ENCODE measurements at regions not wholly inside any gene's neighbourhood (a gene's known extent, or its start where the extent isn't known, plus 50 kb on each side); places are given as distances from the start of the nearest gene placed in this dataset.

- TF ChIP-seq TAF1 (IDR thresholded peaks at IDR 0.05; ENCODE audit: borderline replicate concordance, low read depth, low read length) (no peak), POLR2AphosphoS5 (IDR thresholded peaks at IDR 0.05; ENCODE audit: low read depth, low read length) (no peak), POLR2A (IDR thresholded peaks at IDR 0.05; ENCODE audit: low read depth, low read length) (no peak)
- DNase-seq (ENCODE audit: insufficient read length) (no peak), FAIRE-seq (no peak)
These were observed 73.4 kb upstream of the AVPR1A start for GRCh38 chr12:63224396-63224795.

GRCh38 chr12:63223128-63223527 lies 72.1 kb upstream of the AVPR1A start:
- DNase-seq (ENCODE audit: insufficient read length) (no peak), FAIRE-seq (no peak)
- TF ChIP-seq POLR2AphosphoS5 (IDR thresholded peaks at IDR 0.05; ENCODE audit: low read depth, low read length): no peak
- TF ChIP-seq POLR2A (IDR thresholded peaks at IDR 0.05; ENCODE audit: low read depth, low read length): no peak
- TF ChIP-seq TAF1 (IDR thresholded peaks at IDR 0.05; ENCODE audit: borderline replicate concordance, low read depth, low read length): no peak

- DNase-seq (ENCODE audit: insufficient read length): no peak
- no peak for FAIRE-seq
- TF ChIP-seq POLR2AphosphoS5 (IDR thresholded peaks at IDR 0.05; ENCODE audit: low read depth, low read length): no peak
- no peak for TF ChIP-seq TAF1 (IDR thresholded peaks at IDR 0.05; ENCODE audit: borderline replicate concordance, low read depth, low read length)
- TF ChIP-seq POLR2A (IDR thresholded peaks at IDR 0.05; ENCODE audit: low read depth, low read length): no peak
These were observed 71.6 kb upstream of the AVPR1A start for GRCh38 chr12:63222582-63222981.

GRCh38 chr12:63220921-63221320 lies 69.9 kb upstream of the AVPR1A start:
- no peak for TF ChIP-seq TAF1 (IDR thresholded peaks at IDR 0.05; ENCODE audit: borderline replicate concordance, low read depth, low read length)
- no peak for TF ChIP-seq POLR2AphosphoS5 (IDR thresholded peaks at IDR 0.05; ENCODE audit: low read depth, low read length)
- no peak for TF ChIP-seq POLR2A (IDR thresholded peaks at IDR 0.05; ENCODE audit: low read depth, low read length)
- FAIRE-seq (no peak), DNase-seq (ENCODE audit: insufficient read length) (no peak)

- no peak for DNase-seq (ENCODE audit: insufficient read length)
- no peak for FAIRE-seq
- TF ChIP-seq POLR2AphosphoS5 (IDR thresholded peaks at IDR 0.05; ENCODE audit: low read depth, low read length): no peak
- no peak for TF ChIP-seq POLR2A (IDR thresholded peaks at IDR 0.05; ENCODE audit: low read depth, low read length)
- no peak for TF ChIP-seq TAF1 (IDR thresholded peaks at IDR 0.05; ENCODE audit: borderline replicate concordance, low read depth, low read length)
These were observed 61.3 kb upstream of the AVPR1A start for GRCh38 chr12:63212316-63212715.

- no peak for TF ChIP-seq POLR2A (IDR thresholded peaks at IDR 0.05; ENCODE audit: low read depth, low read length)
- DNase-seq (ENCODE audit: insufficient read length): no peak
- no peak for FAIRE-seq
These were observed 58.0 kb upstream of the AVPR1A start for GRCh38 chr12:63208956-63209355.

GRCh38 chr12:63206909-63207308 lies 55.9 kb upstream of the AVPR1A start:
- no peak for FAIRE-seq
- TF ChIP-seq POLR2AphosphoS5 (IDR thresholded peaks at IDR 0.05; ENCODE audit: low read depth, low read length): no peak
- no peak for TF ChIP-seq TAF1 (IDR thresholded peaks at IDR 0.05; ENCODE audit: borderline replicate concordance, low read depth, low read length)
- TF ChIP-seq POLR2A (IDR thresholded peaks at IDR 0.05; ENCODE audit: low read depth, low read length): no peak
- no peak for DNase-seq (ENCODE audit: insufficient read length)

GRCh38 chr12:63206494-63206893 lies 55.5 kb upstream of the AVPR1A start:
- no peak for FAIRE-seq
- TF ChIP-seq POLR2AphosphoS5 (IDR thresholded peaks at IDR 0.05; ENCODE audit: low read depth, low read length) (no peak), POLR2A (IDR thresholded peaks at IDR 0.05; ENCODE audit: low read depth, low read length) (no peak), TAF1 (IDR thresholded peaks at IDR 0.05; ENCODE audit: borderline replicate concordance, low read depth, low read length) (no peak)
- DNase-seq (ENCODE audit: insufficient read length): no peak

Data from GM12892 (cell line).